ENCODE measurements at regions not wholly inside any gene's neighbourhood (a gene's known extent, or its start where the extent isn't known, plus 50 kb on each side); places are given as distances from the start of the nearest gene placed in this dataset.

- no peak for TF ChIP-seq JUNB (IDR thresholded peaks at IDR 0.05; ENCODE audit: unreplicated experiment)
- Histone ChIP-seq H3K27me3 (ENCODE audit: insufficient read depth) (no peaks in the 10 kb centered on the region), H3K36me3 (ENCODE audit: insufficient read depth) (no peaks in the 10 kb centered on the region), H3K79me2 (replicated peaks; ENCODE audit: insufficient read depth) (no peaks in the 10 kb centered on the region), H3K4me1 (ENCODE audit: insufficient read depth) (peaks cover 5% of the 10 kb centered on the region; the same call in 1 of the 2 replicates), H3F3A (replicated peaks; ENCODE audit: low read depth) (no peaks in the 10 kb centered on the region), H3K9me2 (ENCODE audit: insufficient read depth) (0 out of 2 replicates have a peak, but pooled peaks cover 8% of the 10 kb centered on the region), H4K20me1 (replicated peaks; ENCODE audit: insufficient read depth) (no peaks in the 10 kb centered on the region), H2AFZ (no peak overlapping the region), H3K27ac (ENCODE audit: low read depth) (no peak overlapping the region), H3K4me2 (no peak overlapping the region), H3K4me3 (no peak overlapping the region)
- Mint-ChIP-seq H3K4me3 (no peak overlapping the region), H3K4me1 (peaks cover 12% of the 10 kb centered on the region; the same call in 2 of the 3 replicates), H3K36me3 (ENCODE audit: low read depth) (peaks cover 4% of the 10 kb centered on the region; the same call in 2 of the 3 replicates), H3K27ac (no peak overlapping the region), H3K27me3 (ENCODE audit: insufficient read depth, low read depth, poor library complexity) (no peaks in the 10 kb centered on the region), H3K9me3 (peaks cover 17% of the 10 kb centered on the region)
- DNase-seq (ENCODE audit: low spot score): no peak
- no peak for ATAC-seq
Measured at GRCh38 chr9:32899761-32900160, 101.7 kb downstream of the APTX start.

GRCh38 chr9:32906213-32906612 lies 95.2 kb downstream of the APTX start:
- no peak overlapping the region for H2AFZ ChIP-seq
- no peaks in the 10 kb centered on the region for H4K20me1 ChIP-seq (replicated peaks; ENCODE audit: insufficient read depth)
- TF ChIP-seq JUNB (IDR thresholded peaks at IDR 0.05; ENCODE audit: unreplicated experiment): no peak
- TF ChIP-seq CREB1 (CRISPR knock-in tag; IDR thresholded peaks at IDR 0.05; ENCODE audit: low read depth): no peak
- no peak for TF ChIP-seq REST (IDR thresholded peaks at IDR 0.05; ENCODE audit: unreplicated experiment)
- TF ChIP-seq ETS1 (IDR thresholded peaks at IDR 0.05): no peak
- TF ChIP-seq STAT1 (IDR thresholded peaks at IDR 0.05; ENCODE audit: unreplicated experiment): no peak
- TF ChIP-seq ZNF462 (CRISPR knock-in tag; IDR thresholded peaks at IDR 0.05): no peak
- no peak for TF ChIP-seq ZNF331 (CRISPR knock-in tag; IDR thresholded peaks at IDR 0.05; ENCODE audit: low read depth)
- no peak for TF ChIP-seq CTCF (conservative IDR thresholded peaks at IDR 0.05; ENCODE audit: low read depth in 2 of 2)
- no peak overlapping the region for H3K4me3 ChIP-seq
- no peaks in the 10 kb centered on the region for H3K79me2 ChIP-seq (replicated peaks; ENCODE audit: insufficient read depth)
- Mint-ChIP-seq H3K27ac (no peak overlapping the region), H3K36me3 (ENCODE audit: low read depth) (no peaks in the 10 kb centered on the region; the same call in 2 of the 3 replicates), H3K27me3 (ENCODE audit: insufficient read depth, low read depth, poor library complexity) (no peaks in the 10 kb centered on the region), H3K4me3 (no peak overlapping the region), H3K9me3 (peaks cover 4% of the 10 kb centered on the region; the same call in 2 of the 3 replicates), H3K4me1 (peaks cover 13% of the 10 kb centered on the region; the same call in 2 of the 3 replicates)
- H3K4me2 ChIP-seq: no peak overlapping the region
- H3K27ac ChIP-seq (ENCODE audit: low read depth): no peak overlapping the region
- H3K4me1 ChIP-seq (ENCODE audit: insufficient read depth): peaks cover 10% of the 10 kb centered on the region; the same call in 1 of the 2 replicates
- H3F3A ChIP-seq (replicated peaks; ENCODE audit: low read depth): no peaks in the 10 kb centered on the region
- ATAC-seq (no peak), DNase-seq (ENCODE audit: low spot score) (no peak)
- no peaks in the 10 kb centered on the region for H3K27me3 ChIP-seq (ENCODE audit: insufficient read depth)
- no peaks in the 10 kb centered on the region for H3K9me2 ChIP-seq (ENCODE audit: insufficient read depth)
- no peaks in the 10 kb centered on the region for H3K36me3 ChIP-seq (ENCODE audit: insufficient read depth)

Measured in GM23338 (cell line).